Activated CD8-positive, alpha-beta memory T cell treated with anti-CD3 and anti-CD28 coated beads for 4 hours (primary cell): ENCODE measurements at regions not wholly inside any gene's neighbourhood (a gene's known extent, or its start where the extent isn't known, plus 50 kb on each side); places are given as distances from the start of the nearest gene placed in this dataset.

ENCODE experiments used
- DNase-seq, 2 donors: peaks; one replicate each; pipeline ENCODE4 v3.0.0-alpha.2; 2020; ENCODE audit warnings: low read depth in 2 of 2

DNA sequence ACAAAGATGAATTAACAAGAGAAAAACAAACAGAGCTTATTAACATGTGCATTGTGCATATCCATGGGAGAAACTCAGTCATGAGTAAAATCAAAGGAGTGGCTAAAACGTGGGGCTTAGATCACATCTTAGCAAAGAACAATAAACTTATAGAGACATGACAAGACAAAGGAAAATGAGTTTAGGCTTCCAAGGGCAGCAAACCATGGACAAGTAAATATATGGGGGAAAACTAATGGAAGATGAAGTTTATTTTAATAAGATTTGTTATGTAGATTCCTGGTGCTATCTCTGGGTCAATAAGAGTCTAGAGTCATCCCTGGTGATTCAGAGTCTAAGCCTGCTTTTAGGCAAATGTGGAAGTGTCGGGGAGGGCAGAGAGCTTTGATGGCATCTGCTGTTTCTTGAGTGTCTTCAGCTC, 87.2 kb upstream of the PLPP4 start:
- no peak for DNase-seq

DNA sequence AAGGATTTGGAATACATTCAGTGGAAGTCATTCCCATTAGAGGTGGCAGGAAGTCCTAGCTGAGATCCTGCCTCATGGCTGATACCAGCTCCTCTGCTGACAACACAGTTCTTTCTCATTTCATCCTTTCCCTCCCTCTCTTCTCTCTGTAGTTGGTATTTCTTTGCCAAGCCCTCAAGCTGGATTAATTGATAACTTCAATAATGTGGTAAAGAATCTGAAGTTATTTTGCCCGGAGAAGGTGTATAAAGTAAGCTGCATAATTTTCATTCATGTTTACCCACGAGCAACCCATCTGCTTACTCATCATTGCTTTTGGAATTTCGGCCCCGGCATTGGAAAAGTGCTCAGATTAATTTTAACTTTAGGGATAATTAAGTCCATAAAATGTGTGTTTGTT, 85.2 kb upstream of the PLPP4 start:
- DNase-seq, result no peak

GRCh38 chr10:120372917-120373316, 84.1 kb upstream of the PLPP4 start:
- DNase-seq, result no peak

DNA sequence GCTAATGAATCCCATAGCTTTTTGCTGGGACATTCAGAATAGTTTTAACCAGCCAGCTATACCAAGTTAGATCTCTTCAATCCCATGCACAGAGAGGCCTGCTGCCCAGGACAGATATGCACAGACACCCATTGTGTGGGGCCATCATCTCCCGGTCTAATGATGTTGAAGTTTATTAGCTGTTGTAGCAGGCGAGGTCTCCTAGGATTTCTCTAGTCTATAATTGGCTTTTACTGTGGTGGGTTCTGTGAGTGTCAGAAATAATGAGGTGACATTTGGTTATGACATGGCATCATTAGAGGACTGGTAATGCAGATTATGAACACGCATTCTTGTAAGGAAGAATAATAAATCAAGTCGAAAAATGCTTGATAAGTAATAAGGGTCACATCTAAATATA, 81.4 kb upstream of the PLPP4 start:
- no peak for DNase-seq

GRCh38 chr10:120381931-120382330, 75.1 kb upstream of the PLPP4 start:
- no peak for DNase-seq

DNA sequence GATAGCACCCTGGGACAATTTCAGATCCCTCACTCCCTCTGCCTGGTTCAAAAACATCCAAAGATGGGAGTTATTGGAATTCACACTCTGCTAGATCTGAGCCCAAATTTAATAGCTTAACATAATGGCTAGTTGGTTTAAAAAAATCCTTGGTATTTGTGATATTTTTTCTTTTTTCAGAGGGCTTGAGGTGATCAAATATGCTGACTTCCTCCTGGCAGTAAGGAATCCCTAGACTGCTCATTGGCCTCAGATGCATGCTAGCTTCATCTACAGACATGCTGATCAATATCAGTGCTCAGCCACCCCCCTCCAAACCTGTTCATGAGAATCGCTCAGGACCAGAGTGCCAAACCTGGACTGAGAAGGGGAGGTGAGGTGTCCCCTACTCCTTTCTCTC, 74.7 kb upstream of the PLPP4 start:
- DNase-seq, result no peak

DNA sequence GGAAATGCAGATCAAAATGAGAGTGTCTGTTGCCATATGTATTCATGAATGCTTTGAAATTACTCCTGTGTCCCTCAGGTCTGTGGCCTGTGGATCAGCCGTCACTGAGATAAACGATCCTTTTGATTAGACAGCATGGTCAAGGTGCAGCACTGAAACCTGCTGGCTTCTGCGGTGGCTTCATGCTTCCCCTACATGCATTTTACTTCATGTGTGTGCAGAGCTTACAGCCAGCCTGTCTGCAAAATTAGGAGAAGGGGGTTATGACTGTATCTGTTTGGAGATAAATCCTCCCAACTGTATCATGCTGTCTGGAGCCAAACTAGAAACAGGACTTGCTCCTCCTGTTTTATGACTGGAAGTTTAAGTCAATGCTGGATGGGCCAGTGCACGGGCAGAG, 71.0 kb upstream of the PLPP4 start:
- DNase-seq, result no peak

DNA sequence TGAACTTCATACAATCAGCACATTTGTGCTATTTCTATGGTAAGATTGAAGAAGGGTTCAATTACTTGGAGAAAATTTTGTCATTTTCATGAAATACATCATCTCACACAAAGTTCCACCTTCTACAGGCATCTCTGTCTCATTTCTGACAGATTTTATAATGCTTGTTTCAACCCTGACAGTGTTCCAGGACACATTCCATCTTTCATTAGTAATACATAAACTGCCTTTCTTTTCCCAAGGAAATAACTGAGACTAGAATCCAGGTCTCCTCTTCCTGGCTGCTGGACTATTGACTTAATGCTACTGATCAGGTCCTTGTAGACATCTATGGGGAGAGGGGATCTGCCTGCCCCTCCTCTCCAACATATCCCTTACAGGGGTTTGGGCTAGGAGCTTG, 70.1 kb upstream of the PLPP4 start:
- DNase-seq, result no peak

GRCh38 chr10:120387326-120387725, 69.7 kb upstream of the PLPP4 start:
- no peak for DNase-seq

GRCh38 chr10:120392245-120392644, 64.8 kb upstream of the PLPP4 start:
- no peak for DNase-seq

GRCh38 chr10:120392671-120393079, 64.4 kb upstream of the PLPP4 start:
- no peak for DNase-seq

DNA sequence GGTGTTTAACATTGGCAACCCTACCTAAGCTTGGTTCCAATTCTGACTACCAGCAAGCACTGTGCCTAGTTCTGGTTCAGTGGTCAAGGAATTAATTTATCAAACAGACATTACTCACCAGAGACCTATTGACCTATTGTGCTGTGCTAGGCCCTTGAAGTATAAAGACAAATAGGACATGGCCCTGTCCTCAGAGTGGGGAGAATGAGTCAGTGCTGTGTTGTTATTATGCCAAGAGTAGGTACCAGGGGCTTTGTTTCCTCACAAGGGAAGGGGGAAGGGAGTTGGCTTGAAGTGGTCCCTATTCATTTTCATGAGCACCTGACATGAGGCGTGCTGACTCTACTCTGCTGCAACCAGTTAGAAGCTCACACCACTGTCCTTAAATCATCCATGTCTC, 62.6 kb upstream of the PLPP4 start:
- DNase-seq, result no peak

- DNase-seq, result no peak
These were observed 60.8 kb upstream of the PLPP4 start for GRCh38 chr10:120396228-120396627.

DNA sequence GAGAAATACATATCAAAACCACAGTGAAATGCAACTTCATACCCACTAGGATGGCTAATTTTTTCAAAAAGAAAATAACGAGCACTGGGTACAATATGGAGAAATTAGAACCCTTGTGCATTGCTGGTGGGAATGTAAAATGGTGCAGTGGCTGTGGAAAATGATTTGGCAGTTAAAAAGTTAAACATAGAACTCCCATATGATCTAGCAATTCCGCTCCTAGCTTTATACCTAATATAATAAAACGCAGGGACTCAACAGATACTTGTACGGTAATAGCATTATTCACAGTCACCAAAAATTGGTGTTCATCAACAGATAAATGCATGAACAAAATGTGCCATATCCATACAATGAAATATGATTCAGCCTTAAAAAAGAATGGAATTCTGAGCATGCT, 58.8 kb upstream of the PLPP4 start:
- DNase-seq, result no peak

DNA sequence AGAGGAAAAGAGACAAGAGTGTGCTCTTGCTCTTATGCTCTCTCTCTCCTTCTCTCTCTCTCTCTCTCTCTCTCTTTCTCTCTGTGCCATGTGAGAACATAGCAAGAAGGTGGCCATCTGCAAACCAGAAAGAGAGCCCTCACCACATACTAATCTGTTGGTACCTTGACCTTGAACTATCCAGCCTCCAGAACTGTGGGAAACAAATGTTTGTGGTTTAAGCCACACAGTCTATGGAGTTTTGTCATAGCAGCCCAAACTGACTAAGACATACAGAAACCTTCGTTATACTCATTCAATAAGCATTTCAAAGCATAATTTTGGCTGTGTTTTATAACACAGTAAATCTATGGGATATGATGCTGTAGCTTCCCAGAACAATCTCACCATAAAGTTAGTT, 56.4 kb upstream of the PLPP4 start:
- no peak for DNase-seq

- DNase-seq, result no peak
These were observed 54.8 kb upstream of the PLPP4 start for GRCh38 chr10:120402147-120402766.

GRCh38 chr10:120403109-120403508, 53.9 kb upstream of the PLPP4 start:
- no peak for DNase-seq

DNA sequence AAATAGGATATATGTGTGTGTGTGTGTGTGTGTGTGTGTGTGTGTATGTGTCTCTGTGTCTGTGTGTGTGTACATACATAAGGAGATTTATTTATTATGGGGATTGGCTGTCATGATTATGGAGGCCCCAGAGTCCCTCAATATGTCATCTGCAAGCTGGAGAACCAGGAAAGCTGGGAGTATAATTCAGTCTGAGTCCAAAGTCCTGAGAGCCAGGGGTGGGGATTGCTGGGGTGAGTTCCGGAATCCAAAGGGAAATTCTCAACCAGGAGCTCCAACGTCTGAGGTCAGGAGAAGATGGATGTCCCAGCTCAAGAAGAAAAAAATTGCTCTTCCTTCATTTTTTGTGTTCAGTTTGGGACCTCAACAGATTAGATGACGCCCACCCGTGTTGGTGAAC, 50.7 kb upstream of the PLPP4 start:
- DNase-seq, result no peak
